Lung (tissue), 11 donors: ENCODE measurements at regions not wholly inside any gene's neighbourhood (a gene's known extent, or its start where the extent isn't known, plus 50 kb on each side); places are given as distances from the start of the nearest gene placed in this dataset.

Experiments
- ATAC-seq: fragments of 200-7000 bp; cut with Tn5 transposase; one replicate; pipeline ENCODE4 v1.9.1; 2020; ENCODE audit warnings: moderate number of reproducible peaks; ENCODE audit not compliant: insufficient read depth, low FRiP score
- DNase-seq, 3 donors: peaks; one replicate each; pipeline ENCODE4 v3.0.0-alpha.2; 2013 to 2017
- H3K27ac ChIP-seq, 2 donors: one replicate each; pipeline ENCODE4 v1.5.1; 2013; ENCODE audit warnings: mild to moderate bottlenecking in 2 of 2, moderate library complexity in 2 of 2, control low read depth in 1 of 2, inconsistent platforms in 1 of 2, low read depth in 1 of 2, low read length in 1 of 2
- H3K27me3 ChIP-seq, 3 donors: one replicate each; pipeline ENCODE4 v1.5.1; 2013; ENCODE audit warnings: low read length in 2 of 3; ENCODE audit not compliant: control insufficient read depth in 3 of 3, insufficient read depth in 3 of 3
- H3K36me3 ChIP-seq, 4 donors: one replicate each; pipeline ENCODE4 v1.5.1; 2013; ENCODE audit warnings: low read length in 4 of 4, mild to moderate bottlenecking in 1 of 4, moderate library complexity in 1 of 4; ENCODE audit not compliant: control insufficient read depth in 4 of 4, insufficient read depth in 4 of 4
- H3K4me1 ChIP-seq, 5 donors: one replicate each; pipeline ENCODE4 v1.5.1; 2013; ENCODE audit warnings: low read length in 5 of 5, mild to moderate bottlenecking in 2 of 5, moderate library complexity in 1 of 5; ENCODE audit not compliant: control insufficient read depth in 5 of 5, insufficient read depth in 5 of 5
- H3K4me3 ChIP-seq: one replicate; pipeline ENCODE4 v1.5.1; 2013; ENCODE audit warnings: mild to moderate bottlenecking, control low read depth, moderate library complexity
- H3K9ac ChIP-seq, 2 donors: one replicate each; pipeline ENCODE4 v1.5.1; 2013; ENCODE audit warnings: low read length in 2 of 2, control low read depth in 1 of 2; ENCODE audit not compliant: insufficient read depth in 1 of 2
- H3K9me3 ChIP-seq, 4 donors: one replicate each; pipeline ENCODE4 v1.5.1; 2013; ENCODE audit warnings: low read length in 3 of 4, mild to moderate bottlenecking in 1 of 4, moderate library complexity in 1 of 4; ENCODE audit not compliant: control insufficient read depth in 4 of 4, insufficient read depth in 3 of 4
- CTCF ChIP-seq: IDR thresholded peaks from 2 replicates; pipeline ENCODE4 v1.5.1; 2012; ENCODE audit warnings: mild to moderate bottlenecking; ENCODE audit errors: control extremely low read depth, extremely low read depth
- WGBS, 2 donors: extraction: QIAGEN DNeasy Blood & Tissue Kit; methylation state at CpG; one replicate each; pipeline ENCODE4 v1.1.7; 2013; 5-methylcytosine and 5-hydroxymethylcytosine counted together
- donor health status: control.
- donor health status: control.
- donor health status: Bipolar disorder and iron deficiency.
- donor health status: healthy.
- donor health status: DM: yes; HTN: yes; CAD: no.

- H3K4me1 ChIP-seq, result peaks cover 0 to 18% (median 7%) of the 10 kb centered on the region in 5 donors
- TF ChIP-seq CTCF, result no peak
- H3K9me3 ChIP-seq, result peaks cover 0 to 2% (median under 1%) of the 10 kb centered on the region in 4 donors
- WGBS, 2 donors, result 89 to 95% methylated on average over 4 of the region's 4 CpGs
- no peak overlapping the region for H3K9ac ChIP-seq
- DNase-seq (no peak), ATAC-seq (no peak)
- no peaks in the 10 kb centered on the region for H3K27me3 ChIP-seq
- H3K4me3 ChIP-seq, result no peak overlapping the region
- H3K27ac ChIP-seq, result no peak overlapping the region
- no peaks in the 10 kb centered on the region for H3K36me3 ChIP-seq
These were observed 132.6 kb downstream of the CEBPB start for GRCh38 chr20:50323209-50323608.

- WGBS, 2 donors, result 74 to 81% methylated on average over 5 of the region's 5 CpGs
- DNase-seq (no peak), ATAC-seq (no peak)
- Histone ChIP-seq H3K27ac (no peak overlapping the region), H3K36me3 (no peaks in the 10 kb centered on the region), H3K4me3 (no peak overlapping the region), H3K4me1 (peaks cover 0 to 18% (median 7%) of the 10 kb centered on the region in 5 donors), H3K9ac (no peak overlapping the region), H3K9me3 (peaks cover 0 to 2% (median under 1%) of the 10 kb centered on the region in 4 donors), H3K27me3 (no peaks in the 10 kb centered on the region)
- no peak for TF ChIP-seq CTCF
These were observed 133.4 kb downstream of the CEBPB start for GRCh38 chr20:50323777-50324775.

- peaks cover 0 to 2% (median under 1%) of the 10 kb centered on the region in 4 donors for H3K9me3 ChIP-seq
- DNase-seq (no peak), ATAC-seq (no peak)
- no peaks in the 10 kb centered on the region for H3K36me3 ChIP-seq
- H3K4me1 ChIP-seq, result peaks cover 0 to 18% (median 7%) of the 10 kb centered on the region in 5 donors
- TF ChIP-seq CTCF, result no peak
- no peak overlapping the region for H3K27ac ChIP-seq
- no peak overlapping the region for H3K4me3 ChIP-seq
- no peaks in the 10 kb centered on the region for H3K27me3 ChIP-seq
- no peak overlapping the region for H3K9ac ChIP-seq
- 95 to 98% methylated on average over 4 of the region's 4 CpGs for WGBS, 2 donors
These were observed 134.6 kb downstream of the CEBPB start for GRCh38 chr20:50325215-50325614.
